Neural cell (in vitro differentiated cells): ENCODE measurements at regions not wholly inside any gene's neighbourhood (a gene's known extent, or its start where the extent isn't known, plus 50 kb on each side); places are given as distances from the start of the nearest gene placed in this dataset.

ENCODE experiments used
- CTCF ChIP-seq: fragments of 450-650 bp; IDR thresholded peaks from 2 replicates; pipeline ENCODE4 v1.5.1; 2014; ENCODE audit warnings: antibody characterized with exemption, mild to moderate bottlenecking, moderate library complexity; ENCODE audit not compliant: poor library complexity, severe bottlenecking
- EP300 ChIP-seq: fragments of 450-650 bp; conservative IDR thresholded peaks from 2 replicates; pipeline ENCODE4 v1.6.1; 2014; ENCODE audit warnings: antibody characterized with exemption, mild to moderate bottlenecking, moderate library complexity; ENCODE audit not compliant: poor library complexity, severe bottlenecking
- EZH2 ChIP-seq: fragments of 200-600, 300-800 bp; shearing (Covaris generic), sonication (generic); IDR thresholded peaks from 2 replicates; pipeline ENCODE4 v1.6.1; 2014; ENCODE audit warnings: antibody characterized with exemption, low read length, borderline replicate concordance, mild to moderate bottlenecking; ENCODE audit not compliant: insufficient read depth, poor library complexity, severe bottlenecking
- POLR2AphosphoS5 ChIP-seq: IDR thresholded peaks from 2 replicates; pipeline ENCODE4 v1.6.1; 2012
- RAD21 ChIP-seq: fragments of 450-650 bp; conservative IDR thresholded peaks from 2 replicates; pipeline ENCODE4 v1.6.1; 2014; ENCODE audit warnings: antibody characterized with exemption, mild to moderate bottlenecking, moderate library complexity
- REST ChIP-seq: IDR thresholded peaks from 2 replicates; pipeline ENCODE4 v1.6.1; 2012; ENCODE audit warnings: borderline replicate concordance
- TAF1 ChIP-seq: IDR thresholded peaks from 2 replicates; pipeline ENCODE4 v1.6.1; 2012; ENCODE audit warnings: low read depth

DNA sequence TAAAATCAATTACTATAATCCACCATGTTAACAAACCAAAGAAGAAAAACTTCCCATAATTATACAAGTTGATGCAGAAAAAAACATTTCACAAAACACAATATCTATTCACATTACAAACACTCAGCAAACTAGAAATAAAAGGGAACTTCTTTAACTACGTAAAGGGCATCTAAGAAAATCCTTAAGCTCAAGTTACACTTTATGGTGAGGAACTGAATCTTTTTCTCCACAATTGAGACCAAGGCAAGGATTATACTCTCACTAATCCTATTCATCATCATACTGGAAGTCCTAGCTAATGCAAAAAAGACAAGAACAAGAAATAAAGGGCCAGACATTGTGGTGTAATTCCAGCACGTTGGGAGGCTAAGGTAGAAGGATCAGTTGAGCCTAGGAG is 159.9 kb downstream of the ZNF365 start:
- TF ChIP-seq CTCF = no peak
- no peak for TF ChIP-seq REST
- no peak for TF ChIP-seq POLR2AphosphoS5
- no peak for TF ChIP-seq RAD21
- TF ChIP-seq EZH2 = no peak
- no peak for TF ChIP-seq TAF1
- no peak for TF ChIP-seq EP300
